NCI-H1436 (cell line): ENCODE measurements at regions not wholly inside any gene's neighbourhood (a gene's known extent, or its start where the extent isn't known, plus 50 kb on each side); places are given as distances from the start of the nearest gene placed in this dataset.

Source experiments
- DNase-seq: peaks from one replicate; lab custom pipeline; 2025; lab: John Stamatoyannopoulos, UW

GRCh38 chr20:23279836-23280235 lies 70.8 kb upstream of the NXT1 start:
- no peak for DNase-seq

- no peak for DNase-seq
Observed at GRCh38 chr20:23278172-23278571, 72.4 kb upstream of the NXT1 start.

- no peak for DNase-seq
Observed at GRCh38 chr20:23277316-23277715, 73.3 kb upstream of the NXT1 start.

GRCh38 chr20:23273776-23274175 lies 76.8 kb upstream of the NXT1 start:
- DNase-seq = no peak

GRCh38 chr20:23272176-23273029 lies 78.2 kb upstream of the NXT1 start:
- DNase-seq = no peak

GRCh38 chr20:23270382-23270911 lies 80.1 kb upstream of the NXT1 start:
- no peak for DNase-seq

- DNase-seq = no peak
Observed at GRCh38 chr20:23269954-23270353, 80.6 kb upstream of the NXT1 start.

- DNase-seq = no peak
Observed at GRCh38 chr20:23268792-23269354, 81.7 kb upstream of the NXT1 start.

GRCh38 chr20:23267909-23268308 lies 82.7 kb upstream of the NXT1 start:
- no peak for DNase-seq

- DNase-seq = no peak
Observed at GRCh38 chr20:23266530-23267398, 83.8 kb upstream of the NXT1 start.

- no peak for DNase-seq
Observed at GRCh38 chr20:23265226-23265625, 85.4 kb upstream of the NXT1 start.

- DNase-seq = no peak
Observed at GRCh38 chr20:23264545-23264944, 86.0 kb upstream of the NXT1 start.

- DNase-seq = no peak
Observed at GRCh38 chr20:23260181-23260840, 90.3 kb upstream of the NXT1 start.

- no peak for DNase-seq
Observed at GRCh38 chr20:23258747-23259121, 91.9 kb upstream of the NXT1 start.

GRCh38 chr20:23257848-23258746 lies 92.5 kb upstream of the NXT1 start:
- peak; percentile 86 for DNase-seq

GRCh38 chr20:23257106-23257761 lies 93.4 kb upstream of the NXT1 start:
- DNase-seq = no peak

GRCh38 chr20:23255716-23256385 lies 94.7 kb upstream of the NXT1 start:
- DNase-seq = no peak

GRCh38 chr20:23255106-23255505 lies 95.5 kb upstream of the NXT1 start:
- DNase-seq = no peak

GRCh38 chr20:23254505-23254904 lies 96.1 kb upstream of the NXT1 start:
- DNase-seq = no peak

- no peak for DNase-seq
Observed at GRCh38 chr20:23254034-23254433, 96.6 kb upstream of the NXT1 start.
